Fibroblast of villous mesenchyme (primary cell): ENCODE measurements at regions not wholly inside any gene's neighbourhood (a gene's known extent, or its start where the extent isn't known, plus 50 kb on each side); places are given as distances from the start of the nearest gene placed in this dataset.
"Not testable (repeated sequence)": the region's sequence is repeated elsewhere in the genome, so short reads cannot be mapped to it uniquely, and the experiment has no call there.

ENCODE experiments used
- DNase-seq: peaks from one replicate; pipeline ENCODE4 v3.0.0-alpha.2; 2010; ENCODE audit warnings: low read depth
- H3K4me3 ChIP-seq: 2 replicates; pipeline ENCODE4 v1.5.1; 2011; ENCODE audit warnings: low read depth, mild to moderate bottlenecking, low read length
- TF ChIP-seq, protein P1 (sequence below): IDR thresholded peaks from 2 replicates; pipeline ENCODE4 v1.5.1; 2012; ENCODE audit warnings: low read depth, mild to moderate bottlenecking, low read length; ENCODE audit not compliant: insufficient read depth

- H3K4me3 ChIP-seq, result no peak overlapping the region
- DNase-seq, result no peak
- TF ChIP-seq, protein P1, sequence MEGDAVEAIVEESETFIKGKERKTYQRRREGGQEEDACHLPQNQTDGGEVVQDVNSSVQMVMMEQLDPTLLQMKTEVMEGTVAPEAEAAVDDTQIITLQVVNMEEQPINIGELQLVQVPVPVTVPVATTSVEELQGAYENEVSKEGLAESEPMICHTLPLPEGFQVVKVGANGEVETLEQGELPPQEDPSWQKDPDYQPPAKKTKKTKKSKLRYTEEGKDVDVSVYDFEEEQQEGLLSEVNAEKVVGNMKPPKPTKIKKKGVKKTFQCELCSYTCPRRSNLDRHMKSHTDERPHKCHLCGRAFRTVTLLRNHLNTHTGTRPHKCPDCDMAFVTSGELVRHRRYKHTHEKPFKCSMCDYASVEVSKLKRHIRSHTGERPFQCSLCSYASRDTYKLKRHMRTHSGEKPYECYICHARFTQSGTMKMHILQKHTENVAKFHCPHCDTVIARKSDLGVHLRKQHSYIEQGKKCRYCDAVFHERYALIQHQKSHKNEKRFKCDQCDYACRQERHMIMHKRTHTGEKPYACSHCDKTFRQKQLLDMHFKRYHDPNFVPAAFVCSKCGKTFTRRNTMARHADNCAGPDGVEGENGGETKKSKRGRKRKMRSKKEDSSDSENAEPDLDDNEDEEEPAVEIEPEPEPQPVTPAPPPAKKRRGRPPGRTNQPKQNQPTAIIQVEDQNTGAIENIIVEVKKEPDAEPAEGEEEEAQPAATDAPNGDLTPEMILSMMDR, result no peak
These were observed 186.0 kb upstream of the ZNF469 start for GRCh38 chr16:88196471-88197400.

- TF ChIP-seq, protein P1, result no peak
- H3K4me3 ChIP-seq, result no peak overlapping the region
- no peak for DNase-seq
These were observed 185.0 kb upstream of the ZNF469 start for GRCh38 chr16:88197481-88198456.

GRCh38 chr16:88198457-88199295 lies 184.1 kb upstream of the ZNF469 start:
- DNase-seq, H3K4me3 ChIP-seq: not testable (repeated sequence)

DNA sequence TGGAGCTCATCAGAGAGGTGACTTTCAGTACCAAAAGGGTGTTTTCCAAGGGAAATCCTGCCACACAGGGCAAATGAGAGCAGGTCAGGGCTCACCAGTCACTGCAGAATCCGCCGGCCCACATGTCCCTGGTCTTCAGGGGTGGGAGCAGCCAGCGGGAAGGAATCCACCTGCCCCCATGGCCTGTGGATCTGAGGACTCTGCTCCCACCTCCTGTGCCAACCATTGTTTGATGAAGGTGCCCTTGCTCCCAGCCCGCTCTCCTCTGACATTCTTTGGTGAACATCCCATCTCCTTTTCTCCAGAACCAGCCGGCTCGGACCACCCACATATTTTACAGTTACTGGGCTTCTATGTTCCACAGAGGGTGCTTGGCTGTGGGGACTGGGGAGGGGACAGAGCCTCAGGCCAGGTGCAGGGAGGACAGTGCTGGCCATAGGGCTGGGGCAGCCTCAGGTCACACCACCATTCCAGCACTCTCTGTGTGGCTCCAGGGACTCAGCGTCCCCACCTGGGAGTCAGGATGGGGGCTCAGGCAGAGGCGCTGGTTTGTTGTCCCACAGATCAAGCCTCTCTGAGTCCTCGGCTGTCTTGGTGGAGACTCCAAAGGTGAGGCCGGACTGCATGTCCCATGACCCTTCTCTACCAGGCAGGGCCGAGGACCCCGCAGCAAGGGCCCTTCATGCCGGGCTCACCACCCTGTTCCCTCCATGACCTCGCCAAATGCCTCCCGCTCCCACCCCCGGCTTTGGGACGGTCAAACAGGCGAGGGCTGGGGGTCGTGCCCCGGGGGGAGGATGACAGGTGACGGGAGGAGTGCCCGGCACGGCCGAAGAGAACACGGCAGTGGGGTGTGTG lies 183.2 kb upstream of the ZNF469 start:
- DNase-seq, H3K4me3 ChIP-seq: not testable (repeated sequence)

DNA sequence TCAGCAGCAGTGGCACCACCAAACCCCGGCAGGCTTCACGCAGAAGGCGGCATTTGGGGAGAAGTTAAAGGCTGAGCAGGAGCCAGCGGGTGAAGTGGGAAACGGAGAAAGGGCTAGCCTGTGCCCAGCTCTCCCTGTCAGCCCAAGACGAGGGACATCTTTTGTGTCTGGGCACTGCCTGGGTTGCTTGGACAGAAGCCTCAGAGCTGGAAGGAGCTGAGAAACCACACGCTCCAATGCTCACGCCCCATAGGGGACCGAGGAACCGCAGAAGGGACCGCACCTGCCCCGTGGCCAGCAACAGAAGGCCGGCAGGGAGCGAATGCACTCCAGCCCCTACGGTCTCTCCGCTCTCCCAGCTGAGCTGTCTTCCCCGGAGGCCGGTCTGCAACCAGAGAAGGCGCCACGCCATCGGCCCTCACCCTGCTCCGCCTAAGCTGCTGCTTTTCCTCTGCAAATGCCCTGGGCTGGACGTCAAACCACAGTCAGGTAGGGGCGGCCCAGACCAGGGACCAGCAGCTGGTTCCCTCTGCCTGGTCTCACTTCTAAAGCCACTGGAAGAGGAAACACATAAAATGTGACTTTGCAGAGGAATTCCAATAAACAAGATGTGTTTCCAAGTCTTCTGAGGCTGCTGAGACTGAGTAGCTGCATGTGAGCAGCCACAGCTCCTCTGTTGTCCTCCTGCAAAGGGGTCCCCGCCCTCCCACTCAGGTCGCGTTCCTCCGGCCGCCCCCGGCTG lies 182.4 kb upstream of the ZNF469 start:
- peak; percentile 35 for DNase-seq
- H3K4me3 ChIP-seq, result not testable (repeated sequence)

GRCh38 chr16:88200896-88201185 lies 181.9 kb upstream of the ZNF469 start:
- TF ChIP-seq, protein P1, result no peak
- DNase-seq, result peak; percentile 17
- H3K4me3 ChIP-seq, result no peak overlapping the region

DNA sequence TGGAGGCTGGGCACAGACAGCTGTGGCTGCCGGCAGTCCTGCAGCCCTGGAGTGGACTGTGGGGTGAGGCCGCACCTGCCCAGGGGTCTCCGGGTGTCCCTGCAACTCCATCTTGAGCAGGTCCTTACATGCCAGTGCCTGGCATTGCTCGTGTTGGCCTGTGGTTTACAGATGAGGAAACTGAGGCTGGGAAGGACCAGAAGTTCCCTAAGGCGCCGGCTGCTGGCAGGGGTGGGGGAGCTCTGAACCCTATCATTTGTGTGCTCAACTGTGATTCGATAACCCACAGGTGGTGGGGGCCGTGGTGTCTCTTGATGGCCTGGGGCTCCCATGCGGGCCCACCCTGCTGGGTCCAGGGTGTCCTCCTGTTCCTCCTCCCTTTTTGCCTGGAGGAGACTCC lies 181.1 kb upstream of the ZNF469 start:
- DNase-seq, result not testable (repeated sequence)

GRCh38 chr16:88202207-88202745 lies 180.5 kb upstream of the ZNF469 start:
- TF ChIP-seq, protein P1, result no peak
- H3K4me3 ChIP-seq, result no peak overlapping the region
- no peak for DNase-seq

More for the DNA sequence above, 181.1 kb upstream of the ZNF469 start:
- H3K4me3 ChIP-seq, result not testable (repeated sequence)

GRCh38 chr16:88202856-88203681 lies 179.7 kb upstream of the ZNF469 start:
- not testable (repeated sequence) for DNase-seq, H3K4me3 ChIP-seq
